ENCODE measurements at regions not wholly inside any gene's neighbourhood (a gene's known extent, or its start where the extent isn't known, plus 50 kb on each side); places are given as distances from the start of the nearest gene placed in this dataset.
A peak's percentile ranks its signal among the peaks of the same experiment; 100 is the strongest.

- Mint-ChIP-seq H3K27ac (no peak overlapping the region), H3K4me3 (no peak overlapping the region), H3K36me3 (ENCODE audit: low read depth) (no peaks in the 10 kb centered on the region), H3K27me3 (no peaks in the 10 kb centered on the region), H3K4me1 (no peaks in the 10 kb centered on the region)
- DNase-seq (no peak), ATAC-seq (no peak)
- no peaks in the 10 kb centered on the region for H3K9me3 ChIP-seq (ENCODE audit: control insufficient read depth, low read length, poor library complexity, severe bottlenecking)
Observed at GRCh38 chr3:177770383-177771230, 573.3 kb upstream of the TBL1XR1 start.

- H3K9me3 ChIP-seq (ENCODE audit: control insufficient read depth, low read length, poor library complexity, severe bottlenecking): no peaks in the 10 kb centered on the region
- H3K27ac Mint-ChIP-seq: no peak overlapping the region
- DNase-seq (no peak), ATAC-seq (no peak)
- no peaks in the 10 kb centered on the region for H3K4me1 Mint-ChIP-seq
- no peaks in the 10 kb centered on the region for H3K36me3 Mint-ChIP-seq (ENCODE audit: low read depth)
- H3K27me3 Mint-ChIP-seq: no peaks in the 10 kb centered on the region
- H3K4me3 Mint-ChIP-seq: no peak overlapping the region
Observed at GRCh38 chr3:177771780-177772179, 574.5 kb upstream of the TBL1XR1 start.

DNA sequence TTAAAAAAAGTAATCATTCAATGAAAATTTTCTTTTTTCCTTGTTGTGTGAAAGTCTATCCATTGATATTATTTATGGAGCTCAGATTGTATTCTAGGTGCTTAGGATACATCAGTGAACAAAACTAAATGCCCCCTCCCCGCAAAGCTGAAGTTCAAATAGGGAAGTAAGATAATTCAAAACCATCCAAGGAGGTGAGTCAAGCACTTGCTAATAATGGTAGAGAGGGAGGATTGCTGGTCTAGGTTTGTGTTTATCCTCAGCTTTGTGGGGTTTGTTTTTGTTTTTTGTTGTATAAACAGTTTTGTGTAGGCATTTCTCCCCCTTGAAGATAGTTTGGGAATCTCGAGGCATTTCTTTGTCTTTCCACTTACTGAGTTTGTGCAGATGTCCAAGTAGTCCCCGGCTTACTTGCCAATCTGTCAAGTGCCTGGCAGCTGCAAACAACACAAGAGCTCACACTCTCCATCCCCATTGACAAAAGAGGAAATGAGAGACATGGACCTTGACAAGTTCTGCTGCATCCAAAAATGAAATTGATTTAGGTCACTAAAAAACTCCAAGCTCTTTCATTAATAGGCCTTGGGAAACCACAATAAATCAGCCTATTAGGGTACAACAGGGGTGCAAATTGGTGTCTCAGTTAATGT, 575.8 kb upstream of the TBL1XR1 start:
- DNase-seq: no peak
- Mint-ChIP-seq H3K4me1 (peaks cover 3% of the 10 kb centered on the region), H3K27ac (no peak overlapping the region), H3K36me3 (ENCODE audit: low read depth) (no peaks in the 10 kb centered on the region), H3K4me3 (no peak overlapping the region), H3K27me3 (no peaks in the 10 kb centered on the region)
- H3K9me3 ChIP-seq (ENCODE audit: control insufficient read depth, low read length, poor library complexity, severe bottlenecking): no peaks in the 10 kb centered on the region
- ATAC-seq: no peak

DNA sequence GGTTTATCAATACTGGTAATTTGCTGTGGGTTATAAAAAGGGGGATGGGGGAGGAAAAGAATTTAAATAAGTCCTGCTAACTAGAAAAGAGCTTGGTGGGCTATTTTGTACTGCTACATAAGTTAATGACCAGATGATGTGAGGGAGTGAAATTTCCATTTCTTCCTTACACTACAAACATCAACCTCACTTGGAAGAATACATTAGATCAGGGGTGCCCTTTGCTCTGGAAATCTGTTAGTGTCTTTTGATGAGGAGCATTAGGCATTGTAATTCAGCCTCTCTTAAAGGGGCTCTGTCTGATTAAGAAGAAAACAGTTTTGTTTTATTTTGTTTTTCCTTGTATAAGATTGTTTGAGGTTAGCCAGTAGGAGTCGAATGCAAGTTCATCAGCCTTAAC, 576.4 kb upstream of the TBL1XR1 start:
- Mint-ChIP-seq H3K27ac (no peak overlapping the region), H3K36me3 (ENCODE audit: low read depth) (no peaks in the 10 kb centered on the region), H3K27me3 (no peaks in the 10 kb centered on the region), H3K4me1 (peaks cover 7% of the 10 kb centered on the region), H3K4me3 (no peak overlapping the region)
- DNase-seq: no peak
- no peaks in the 10 kb centered on the region for H3K9me3 ChIP-seq (ENCODE audit: control insufficient read depth, low read length, poor library complexity, severe bottlenecking)
- no peak for ATAC-seq

DNA sequence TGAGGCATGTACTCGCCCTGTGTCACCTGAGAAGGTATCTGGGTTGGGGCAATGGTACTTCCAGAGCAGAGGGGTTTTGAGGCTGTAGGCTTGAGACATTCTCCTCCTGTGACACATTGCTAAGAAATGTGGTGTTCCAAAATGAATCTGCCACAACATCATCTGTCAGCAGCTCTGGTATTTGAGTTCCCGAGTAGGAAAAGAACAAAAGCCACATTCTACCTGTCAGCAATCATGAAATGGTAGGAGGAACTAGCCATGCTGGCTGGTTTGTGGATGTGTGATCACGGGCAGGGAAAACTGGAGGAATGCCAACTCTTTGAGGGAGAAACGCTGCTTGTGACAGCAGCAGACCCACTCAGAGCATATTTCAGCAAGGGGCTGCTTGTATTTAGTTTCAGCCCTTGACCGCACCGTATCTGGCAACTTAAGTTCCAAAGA, 579.4 kb upstream of the TBL1XR1 start:
- H3K4me3 Mint-ChIP-seq: no peak overlapping the region
- H3K9me3 ChIP-seq (ENCODE audit: control insufficient read depth, low read length, poor library complexity, severe bottlenecking): no peaks in the 10 kb centered on the region
- H3K4me1 Mint-ChIP-seq: peaks cover 12% of the 10 kb centered on the region
- ATAC-seq (no peak), DNase-seq (no peak)
- peaks cover 2% of the 10 kb centered on the region for H3K36me3 Mint-ChIP-seq (ENCODE audit: low read depth)
- H3K27me3 Mint-ChIP-seq: no peaks in the 10 kb centered on the region
- H3K27ac Mint-ChIP-seq: no peak overlapping the region

DNA sequence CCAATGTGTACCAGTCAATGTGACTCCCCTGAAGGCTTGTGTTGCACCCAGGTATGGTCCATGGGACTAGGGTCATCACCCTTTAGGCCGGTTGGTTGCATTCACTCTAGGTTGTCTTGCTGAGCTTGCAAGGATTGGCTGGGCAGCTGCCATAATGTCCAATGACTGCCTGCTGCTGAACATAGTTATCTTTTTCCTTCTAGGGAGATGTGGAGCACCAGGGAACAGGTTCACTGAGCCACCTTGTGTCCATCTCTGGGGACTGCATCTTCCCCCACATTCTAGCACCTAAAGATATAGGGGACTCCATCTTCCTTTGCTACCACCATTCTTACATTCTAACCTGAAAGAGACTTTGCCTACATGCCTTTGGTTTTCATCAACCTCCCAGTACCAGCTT, 580.4 kb upstream of the TBL1XR1 start:
- H3K9me3 ChIP-seq (ENCODE audit: control insufficient read depth, low read length, poor library complexity, severe bottlenecking): no peaks in the 10 kb centered on the region
- DNase-seq: peak in 1 of 3 donors; percentile 8
- Mint-ChIP-seq H3K27ac (no peak overlapping the region), H3K4me3 (peak overlapping the region; percentile 3), H3K4me1 (peaks cover 12% of the 10 kb centered on the region), H3K27me3 (no peaks in the 10 kb centered on the region), H3K36me3 (ENCODE audit: low read depth) (peaks cover 2% of the 10 kb centered on the region)
- ATAC-seq: peak; percentile 50

DNA sequence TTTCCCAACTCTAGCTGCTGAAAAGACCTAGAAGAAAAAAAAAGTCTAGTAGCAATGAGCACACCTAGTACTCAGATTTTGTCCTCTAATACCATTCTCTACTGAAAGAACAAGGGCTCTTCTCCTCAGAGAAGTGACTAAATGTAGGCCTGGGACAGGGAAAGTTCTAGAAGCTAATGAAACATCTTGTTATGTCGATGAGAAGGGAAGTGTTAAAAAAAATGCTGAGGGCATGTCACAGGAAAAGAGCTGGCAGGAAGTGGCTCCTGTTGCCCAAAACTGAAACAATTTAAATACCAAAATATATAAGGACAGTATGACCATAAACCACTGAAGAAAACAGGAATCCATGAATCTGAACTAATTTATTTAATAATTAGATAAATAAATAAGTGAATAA, 581.4 kb upstream of the TBL1XR1 start:
- ATAC-seq (no peak), DNase-seq (no peak)
- Mint-ChIP-seq H3K36me3 (ENCODE audit: low read depth) (peaks cover 2% of the 10 kb centered on the region), H3K27ac (peak overlapping the region; percentile 9), H3K4me1 (peaks cover 12% of the 10 kb centered on the region), H3K4me3 (peak overlapping the region; percentile 66), H3K27me3 (no peaks in the 10 kb centered on the region)
- no peaks in the 10 kb centered on the region for H3K9me3 ChIP-seq (ENCODE audit: control insufficient read depth, low read length, poor library complexity, severe bottlenecking)

GRCh38 chr3:177781686-177782161, 584.4 kb upstream of the TBL1XR1 start:
- ATAC-seq (no peak), DNase-seq (no peak)
- H3K4me1 Mint-ChIP-seq: peaks cover 12% of the 10 kb centered on the region
- no peaks in the 10 kb centered on the region for H3K27me3 Mint-ChIP-seq
- H3K4me3 Mint-ChIP-seq: no peak overlapping the region
- peaks cover 2% of the 10 kb centered on the region for H3K36me3 Mint-ChIP-seq (ENCODE audit: low read depth)
- no peaks in the 10 kb centered on the region for H3K9me3 ChIP-seq (ENCODE audit: control insufficient read depth, low read length, poor library complexity, severe bottlenecking)
- H3K27ac Mint-ChIP-seq: no peak overlapping the region

DNA sequence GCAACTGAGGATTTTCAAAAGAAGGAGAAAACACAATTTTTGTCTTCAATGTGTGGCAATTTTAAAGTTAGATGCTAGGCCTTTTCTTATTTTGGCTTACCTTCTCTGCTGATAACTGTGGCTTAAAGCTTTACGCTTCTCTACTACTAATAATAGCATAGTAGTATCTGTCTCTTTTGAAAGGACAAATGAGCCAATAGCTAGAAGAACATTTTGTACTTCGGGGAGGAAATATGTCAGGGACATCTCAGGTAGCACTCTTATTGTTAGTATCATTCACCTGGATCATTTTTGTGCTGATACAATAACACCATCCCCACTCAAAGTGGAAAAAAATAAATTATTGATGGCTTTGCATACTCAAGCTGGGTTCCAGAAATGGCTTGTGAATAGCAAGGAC, 586.1 kb upstream of the TBL1XR1 start:
- no peaks in the 10 kb centered on the region for H3K9me3 ChIP-seq (ENCODE audit: control insufficient read depth, low read length, poor library complexity, severe bottlenecking)
- H3K27me3 Mint-ChIP-seq: no peaks in the 10 kb centered on the region
- peaks cover 8% of the 10 kb centered on the region for H3K4me1 Mint-ChIP-seq
- no peak overlapping the region for H3K4me3 Mint-ChIP-seq
- DNase-seq (no peak), ATAC-seq (no peak)
- no peak overlapping the region for H3K27ac Mint-ChIP-seq
- peaks cover 2% of the 10 kb centered on the region for H3K36me3 Mint-ChIP-seq (ENCODE audit: low read depth)

GRCh38 chr3:177783767-177784166, 586.5 kb upstream of the TBL1XR1 start:
- Mint-ChIP-seq H3K4me3 (no peak overlapping the region), H3K36me3 (ENCODE audit: low read depth) (peaks cover 2% of the 10 kb centered on the region), H3K4me1 (peaks cover 4% of the 10 kb centered on the region), H3K27ac (no peak overlapping the region), H3K27me3 (no peaks in the 10 kb centered on the region)
- no peaks in the 10 kb centered on the region for H3K9me3 ChIP-seq (ENCODE audit: control insufficient read depth, low read length, poor library complexity, severe bottlenecking)
- no peak for DNase-seq
- ATAC-seq: no peak

DNA sequence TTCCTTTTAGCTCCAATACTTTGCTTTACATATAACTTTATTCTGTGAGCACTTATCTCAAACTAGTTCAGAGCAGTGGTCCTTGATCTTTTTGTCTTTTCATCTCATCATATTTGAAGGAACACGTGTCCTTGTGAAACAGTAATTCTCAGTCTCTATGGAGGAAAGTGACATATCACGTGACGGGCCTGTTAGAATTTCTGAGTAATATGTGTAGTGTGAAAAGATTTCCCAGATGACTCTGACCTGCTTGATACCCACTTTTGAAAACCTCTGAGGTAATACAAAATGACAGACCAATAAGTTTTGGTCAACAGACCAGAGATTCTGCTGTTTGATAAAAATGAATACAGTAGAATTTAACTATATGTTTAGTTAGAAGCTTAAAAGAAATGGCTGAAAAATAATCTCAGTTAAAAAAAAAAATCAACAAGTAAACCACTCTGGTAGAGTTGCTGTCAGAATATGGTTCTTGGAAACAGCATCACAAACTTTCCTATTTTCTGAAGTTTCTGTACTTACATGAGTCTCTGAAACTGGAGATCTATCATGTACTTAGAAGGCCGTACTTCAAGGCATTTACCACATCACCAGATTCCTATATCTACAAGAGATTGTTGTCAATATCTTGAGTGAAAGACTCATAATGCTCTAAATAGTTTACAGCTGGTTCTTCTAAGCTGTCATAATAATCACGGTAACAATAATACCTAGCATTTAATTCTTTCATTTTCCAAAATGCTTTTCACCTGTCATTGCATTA, 590.2 kb upstream of the TBL1XR1 start:
- no peak for DNase-seq
- Mint-ChIP-seq H3K4me3 (no peak overlapping the region), H3K36me3 (ENCODE audit: low read depth) (no peaks in the 10 kb centered on the region), H3K4me1 (no peaks in the 10 kb centered on the region), H3K27ac (no peak overlapping the region), H3K27me3 (no peaks in the 10 kb centered on the region)
- no peaks in the 10 kb centered on the region for H3K9me3 ChIP-seq (ENCODE audit: control insufficient read depth, low read length, poor library complexity, severe bottlenecking)
- ATAC-seq: no peak

- no peaks in the 10 kb centered on the region for H3K4me1 Mint-ChIP-seq
Observed at GRCh38 chr3:177789500-177789899, 592.2 kb upstream of the TBL1XR1 start.

DNA sequence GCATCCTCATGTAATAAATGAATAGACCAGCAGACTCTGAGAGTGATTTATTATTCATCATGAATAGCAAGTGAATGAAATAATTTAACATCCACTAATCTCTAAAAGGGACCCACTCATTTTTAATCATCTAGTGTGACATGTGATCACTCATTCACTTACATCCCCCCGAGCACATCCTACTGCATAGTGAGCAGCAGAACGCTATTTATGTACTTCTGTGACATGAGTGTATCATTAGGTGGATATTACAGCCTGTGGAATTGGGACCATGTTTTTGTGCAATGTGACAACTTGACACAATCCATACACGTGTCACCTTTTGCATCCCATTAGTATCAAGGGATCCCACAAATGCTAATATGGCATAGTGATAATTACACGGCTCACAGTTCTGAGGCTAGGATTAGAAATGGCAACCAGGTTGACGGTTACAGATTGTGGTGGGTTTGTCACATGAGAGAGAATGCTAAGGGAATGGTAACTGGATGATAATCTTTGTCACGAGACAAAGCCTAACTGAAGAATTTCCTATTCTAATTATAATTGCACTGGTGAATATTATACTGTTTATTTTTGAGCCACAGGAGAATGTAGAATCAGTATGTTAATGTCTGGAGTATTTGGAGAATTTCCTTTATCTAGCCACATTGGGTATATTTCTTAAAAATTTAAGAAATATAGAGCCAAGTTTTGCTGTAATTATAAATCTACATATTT, 595.2 kb upstream of the TBL1XR1 start:
- H3K27ac Mint-ChIP-seq: no peak overlapping the region
- no peak overlapping the region for H3K4me3 Mint-ChIP-seq
- no peaks in the 10 kb centered on the region for H3K36me3 Mint-ChIP-seq (ENCODE audit: low read depth)
- no peaks in the 10 kb centered on the region for H3K4me1 Mint-ChIP-seq
- peaks cover 10% of the 10 kb centered on the region for H3K27me3 Mint-ChIP-seq
- no peaks in the 10 kb centered on the region for H3K9me3 ChIP-seq (ENCODE audit: control insufficient read depth, low read length, poor library complexity, severe bottlenecking)
- ATAC-seq (no peak), DNase-seq (no peak)

More at GRCh38 chr3:177789500-177789899, 592.2 kb upstream of the TBL1XR1 start:
- no peak overlapping the region for H3K4me3 Mint-ChIP-seq
- DNase-seq (no peak), ATAC-seq (no peak)
- H3K27me3 Mint-ChIP-seq: peaks cover 9% of the 10 kb centered on the region
- H3K27ac Mint-ChIP-seq: no peak overlapping the region
- no peaks in the 10 kb centered on the region for H3K9me3 ChIP-seq (ENCODE audit: control insufficient read depth, low read length, poor library complexity, severe bottlenecking)
- no peaks in the 10 kb centered on the region for H3K36me3 Mint-ChIP-seq (ENCODE audit: low read depth)
